ENCODE measurements at regions not wholly inside any gene's neighbourhood (a gene's known extent, or its start where the extent isn't known, plus 50 kb on each side); places are given as distances from the start of the nearest gene placed in this dataset.

DNA sequence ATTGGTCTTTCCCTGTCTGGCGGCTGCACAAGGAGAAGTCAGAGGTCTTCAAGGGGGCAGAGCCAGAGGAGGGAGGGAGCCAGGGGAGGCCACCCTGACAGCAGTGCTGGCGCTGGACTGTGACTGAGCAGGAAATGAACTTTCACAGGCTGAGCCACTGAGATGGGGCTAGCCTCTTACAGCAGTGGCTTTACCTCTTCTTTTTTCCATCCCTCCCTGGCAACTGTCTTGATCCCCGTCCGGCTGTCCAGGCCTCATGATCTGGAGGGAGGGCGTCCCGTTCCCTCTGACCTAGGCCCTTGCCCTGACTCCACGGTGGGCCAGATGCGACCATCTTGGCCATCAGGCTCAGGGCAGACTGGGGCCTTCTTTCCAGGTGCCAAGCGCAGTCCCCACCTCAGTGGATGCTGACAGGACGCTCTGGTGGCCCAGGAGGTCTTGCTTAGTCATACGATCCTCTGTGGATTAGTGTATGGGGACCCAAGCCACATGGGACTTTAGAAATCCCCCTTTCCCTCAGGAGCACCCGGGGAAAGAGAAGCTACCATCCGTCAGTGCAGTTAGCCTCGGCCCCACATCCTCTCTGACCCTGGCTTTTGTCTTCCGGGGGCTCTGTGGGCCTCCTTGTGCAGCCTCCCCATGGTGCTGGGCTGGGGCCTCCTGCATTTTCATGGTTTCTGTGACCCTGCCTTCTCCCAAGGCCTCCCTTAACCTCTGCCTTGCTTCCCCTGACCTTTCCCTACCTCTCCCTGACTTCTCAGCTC is 57.4 kb upstream of the CCDC167 start:
- TF ChIP-seq, protein P1, sequence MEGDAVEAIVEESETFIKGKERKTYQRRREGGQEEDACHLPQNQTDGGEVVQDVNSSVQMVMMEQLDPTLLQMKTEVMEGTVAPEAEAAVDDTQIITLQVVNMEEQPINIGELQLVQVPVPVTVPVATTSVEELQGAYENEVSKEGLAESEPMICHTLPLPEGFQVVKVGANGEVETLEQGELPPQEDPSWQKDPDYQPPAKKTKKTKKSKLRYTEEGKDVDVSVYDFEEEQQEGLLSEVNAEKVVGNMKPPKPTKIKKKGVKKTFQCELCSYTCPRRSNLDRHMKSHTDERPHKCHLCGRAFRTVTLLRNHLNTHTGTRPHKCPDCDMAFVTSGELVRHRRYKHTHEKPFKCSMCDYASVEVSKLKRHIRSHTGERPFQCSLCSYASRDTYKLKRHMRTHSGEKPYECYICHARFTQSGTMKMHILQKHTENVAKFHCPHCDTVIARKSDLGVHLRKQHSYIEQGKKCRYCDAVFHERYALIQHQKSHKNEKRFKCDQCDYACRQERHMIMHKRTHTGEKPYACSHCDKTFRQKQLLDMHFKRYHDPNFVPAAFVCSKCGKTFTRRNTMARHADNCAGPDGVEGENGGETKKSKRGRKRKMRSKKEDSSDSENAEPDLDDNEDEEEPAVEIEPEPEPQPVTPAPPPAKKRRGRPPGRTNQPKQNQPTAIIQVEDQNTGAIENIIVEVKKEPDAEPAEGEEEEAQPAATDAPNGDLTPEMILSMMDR (IDR thresholded peaks at IDR 0.05; ENCODE audit: control insufficient read depth, insufficient read depth, low read depth, low read length, missing control alignments) = no peak
- H3K4me3 ChIP-seq (ENCODE audit: control insufficient read depth, low read depth, low read length) = no peak overlapping the region
- DNase-seq (ENCODE audit: low read depth) = no peak

DNA sequence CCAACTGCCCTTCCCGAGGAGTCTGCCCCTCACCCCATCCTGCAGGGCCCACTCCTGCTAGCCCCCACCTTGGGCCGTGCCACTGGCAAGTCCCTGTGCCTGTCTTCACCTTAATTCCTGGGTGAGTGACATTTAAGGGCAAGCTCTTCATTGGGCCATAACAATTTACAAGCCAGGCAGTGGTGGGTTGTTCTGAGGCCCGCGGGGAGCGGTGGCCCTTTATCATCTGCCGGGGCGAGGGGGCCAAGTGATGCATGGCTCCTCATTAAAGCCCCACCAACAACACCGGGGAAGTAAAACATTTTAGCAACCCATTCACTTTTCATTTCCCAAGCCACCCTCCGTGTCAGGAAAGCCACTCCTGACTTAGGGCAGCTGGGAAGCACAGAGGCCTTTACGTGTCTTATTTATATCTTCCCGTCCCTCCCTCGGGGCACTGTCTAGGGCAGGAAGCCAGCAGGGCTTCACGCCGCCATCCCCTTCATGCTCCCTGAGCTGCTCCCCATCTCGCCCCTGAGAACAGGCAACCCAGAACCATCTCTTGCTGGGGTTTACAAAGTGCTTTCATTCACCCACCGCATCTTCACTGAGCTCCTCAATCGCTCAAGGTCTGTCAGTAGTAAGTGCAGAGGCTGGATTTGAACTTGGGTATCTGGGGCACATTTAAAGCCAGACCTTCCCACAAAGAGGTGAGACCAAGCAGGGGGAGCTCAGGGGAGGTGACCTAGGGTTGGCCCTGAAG is 55.5 kb upstream of the CCDC167 start:
- H3K4me3 ChIP-seq (ENCODE audit: control insufficient read depth, low read depth, low read length) = no peak overlapping the region
- no peak for DNase-seq (ENCODE audit: low read depth)
- TF ChIP-seq, protein P1 (IDR thresholded peaks at IDR 0.05; ENCODE audit: control insufficient read depth, insufficient read depth, low read depth, low read length, missing control alignments) = no peak

DNA sequence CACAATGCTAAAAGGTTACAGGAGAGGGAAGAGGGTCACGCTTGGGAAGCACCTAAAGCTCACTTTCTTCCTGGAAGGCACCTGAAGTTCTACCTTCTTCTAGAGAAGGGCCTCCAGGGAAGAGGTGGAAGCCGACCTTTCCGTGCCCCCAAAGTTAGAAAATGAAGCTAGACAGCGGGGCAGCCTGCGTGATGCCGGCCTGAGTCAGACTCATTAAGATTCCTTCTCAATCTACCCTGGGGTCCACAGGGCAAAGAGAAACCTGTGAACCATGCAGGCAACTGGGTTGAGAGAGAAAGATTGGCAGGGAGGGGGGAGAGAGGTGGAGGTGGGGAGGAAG is 54.8 kb upstream of the CCDC167 start:
- H3K4me3 ChIP-seq (ENCODE audit: control insufficient read depth, low read depth, low read length) = no peak overlapping the region
- no peak for DNase-seq (ENCODE audit: low read depth)
- TF ChIP-seq, protein P1 (IDR thresholded peaks at IDR 0.05; ENCODE audit: control insufficient read depth, insufficient read depth, low read depth, low read length, missing control alignments) = no peak

DNA sequence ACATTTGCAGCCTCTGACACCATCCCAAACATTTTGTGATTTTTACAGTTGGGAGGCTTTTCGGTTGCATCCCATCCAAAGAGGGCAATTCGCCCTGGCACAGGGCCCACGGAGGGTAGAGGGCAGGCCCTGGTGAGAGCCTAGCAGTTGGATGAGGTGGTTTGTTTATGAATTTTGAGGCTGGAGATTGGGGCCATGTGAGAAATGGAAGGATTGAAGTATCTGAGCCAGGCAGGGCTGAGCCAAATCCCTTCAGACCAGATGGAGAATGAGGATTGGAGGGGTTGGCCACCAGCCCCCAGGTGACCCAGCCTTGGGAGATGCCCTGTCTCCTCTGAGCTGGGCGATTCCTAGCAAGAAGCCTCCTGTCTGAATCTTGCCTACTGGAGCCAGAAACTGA is 52.6 kb upstream of the CCDC167 start:
- no peak for DNase-seq (ENCODE audit: low read depth)

DNA sequence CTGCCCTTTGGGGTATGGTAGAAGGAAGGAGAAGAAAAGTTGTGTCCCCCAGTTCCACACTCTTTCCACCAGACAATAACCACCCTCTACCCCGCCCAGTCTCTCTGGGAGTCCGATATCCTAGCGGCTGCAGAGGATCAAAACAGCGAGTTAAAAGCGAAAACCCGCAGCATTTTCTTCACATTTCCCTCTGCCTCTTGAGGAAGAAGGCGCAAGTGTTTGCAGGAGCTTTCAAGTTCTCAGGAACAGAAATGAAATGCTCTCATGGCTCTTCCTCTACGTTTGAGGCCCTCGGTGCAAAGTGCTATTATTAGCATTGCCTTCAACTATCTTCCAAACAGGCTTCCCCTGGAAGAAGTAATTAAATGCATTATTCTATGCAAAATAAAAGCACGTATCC is 52.2 kb upstream of the CCDC167 start:
- TF ChIP-seq, protein P1 (IDR thresholded peaks at IDR 0.05; ENCODE audit: control insufficient read depth, insufficient read depth, low read depth, low read length, missing control alignments) = no peak
- no peak overlapping the region for H3K4me3 ChIP-seq (ENCODE audit: control insufficient read depth, low read depth, low read length)
- no peak for DNase-seq (ENCODE audit: low read depth)

More for the DNA sequence above, 52.6 kb upstream of the CCDC167 start:
- TF ChIP-seq, protein P1 (IDR thresholded peaks at IDR 0.05; ENCODE audit: control insufficient read depth, insufficient read depth, low read depth, low read length, missing control alignments) = no peak
- H3K4me3 ChIP-seq (ENCODE audit: control insufficient read depth, low read depth, low read length) = no peak overlapping the region

DNA sequence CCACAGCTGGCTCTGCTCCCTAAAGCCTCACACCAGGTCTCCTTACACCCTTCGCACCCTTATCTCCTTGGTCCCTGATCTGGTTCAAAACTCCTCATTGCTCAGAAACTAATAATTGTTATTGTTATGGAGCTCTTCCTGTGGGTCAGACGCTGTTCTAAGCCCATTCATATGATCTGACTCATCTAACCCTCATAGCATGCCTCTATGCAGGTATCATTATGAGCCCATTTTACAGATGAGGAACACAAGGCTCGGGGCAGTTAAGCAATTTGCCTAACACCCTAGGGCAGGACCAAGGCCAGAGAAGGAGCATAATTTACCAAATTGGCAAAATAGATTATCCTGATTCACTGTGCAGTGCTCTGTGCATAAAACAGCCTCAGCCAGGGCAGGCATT is 51.8 kb upstream of the CCDC167 start:
- TF ChIP-seq, protein P1 (IDR thresholded peaks at IDR 0.05; ENCODE audit: control insufficient read depth, insufficient read depth, low read depth, low read length, missing control alignments) = no peak
- H3K4me3 ChIP-seq (ENCODE audit: control insufficient read depth, low read depth, low read length) = no peak overlapping the region
- DNase-seq (ENCODE audit: low read depth) = no peak
